GM19372 (cell line): ENCODE measurements at regions not wholly inside any gene's neighbourhood (a gene's known extent, or its start where the extent isn't known, plus 50 kb on each side); places are given as distances from the start of the nearest gene placed in this dataset.
"Not testable (repeated sequence)": the region's sequence is repeated elsewhere in the genome, so short reads cannot be mapped to it uniquely, and the experiment has no call there.

Source experiments
- ATAC-seq: cut with Tn5 transposase; IDR thresholded peaks from one replicate; pipeline ENCODE4 v1.9.1; 2021; ENCODE audit warnings: mild to moderate bottlenecking, low read depth, moderate library complexity; ENCODE audit not compliant: unreplicated experiment

DNA sequence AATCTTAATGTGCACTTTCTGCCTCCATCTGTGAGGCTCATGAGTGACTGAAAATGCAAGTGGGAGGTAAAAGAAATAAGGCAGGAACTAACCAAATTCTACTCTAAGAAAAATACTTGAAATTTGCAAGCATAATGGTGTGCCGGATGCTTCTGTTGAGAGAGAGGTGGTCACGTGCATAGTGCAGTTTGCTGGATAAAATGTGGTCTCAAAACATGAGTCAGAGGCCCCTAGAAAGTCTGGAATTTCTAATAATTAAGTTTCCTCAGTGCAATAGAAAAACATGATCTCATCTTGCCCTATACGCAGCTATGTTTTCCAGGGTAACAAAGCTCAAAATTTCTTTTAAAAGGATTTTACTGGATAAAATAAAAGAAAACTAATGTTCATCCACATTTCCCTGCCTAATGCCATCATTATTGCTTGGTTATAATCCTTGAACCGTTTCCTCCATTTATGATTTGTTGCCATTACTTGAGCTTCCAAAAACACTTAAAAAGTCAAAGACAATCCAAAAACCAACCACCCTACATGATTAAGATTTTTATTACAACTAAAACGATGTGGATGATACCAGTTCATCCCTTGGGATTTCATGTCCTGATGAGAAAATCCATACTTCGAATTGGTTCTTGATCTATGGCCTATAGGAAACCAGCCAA, 351.7 kb upstream of the ARID1B start:
- ATAC-seq: no peak

DNA sequence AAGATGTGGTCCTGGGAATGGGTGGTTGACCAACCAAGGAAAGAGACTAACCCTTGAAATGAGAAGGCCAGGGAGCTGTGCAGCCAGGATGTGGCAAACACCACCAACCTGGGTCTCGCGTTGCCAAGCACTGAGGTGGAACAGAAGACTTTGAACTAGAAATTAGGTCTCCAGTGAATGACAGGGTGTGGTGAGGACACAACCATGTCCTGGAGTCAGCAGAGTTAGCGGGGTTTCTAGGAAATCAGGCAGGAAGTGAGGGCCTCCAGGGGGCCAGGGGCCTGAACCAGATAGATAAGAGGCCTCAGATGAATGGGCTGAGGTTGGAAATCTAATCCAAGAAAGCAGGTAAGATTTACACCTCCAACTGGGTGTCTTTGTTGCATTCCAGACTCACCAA, 353.3 kb upstream of the ARID1B start:
- ATAC-seq: no peak

DNA sequence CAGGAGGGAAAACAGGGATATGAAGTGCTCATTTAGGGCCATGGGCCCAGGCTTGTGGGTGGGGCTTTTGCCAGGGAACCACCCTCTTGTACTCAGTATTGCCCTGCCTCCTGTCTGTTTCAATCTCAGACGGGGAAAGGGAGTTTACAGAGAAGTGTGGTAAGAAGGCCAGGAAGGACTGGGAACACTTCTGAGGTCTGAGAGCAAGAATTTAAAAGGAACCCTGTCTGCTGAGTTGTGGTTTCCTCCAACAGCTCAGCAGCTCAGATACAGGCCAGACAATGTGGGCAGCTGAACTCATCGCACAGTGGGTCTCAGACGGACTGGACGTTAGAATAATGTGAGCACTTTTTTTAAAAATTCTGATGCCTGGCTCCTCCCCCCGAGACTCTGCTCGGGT, 354.1 kb upstream of the ARID1B start:
- ATAC-seq: no peak

DNA sequence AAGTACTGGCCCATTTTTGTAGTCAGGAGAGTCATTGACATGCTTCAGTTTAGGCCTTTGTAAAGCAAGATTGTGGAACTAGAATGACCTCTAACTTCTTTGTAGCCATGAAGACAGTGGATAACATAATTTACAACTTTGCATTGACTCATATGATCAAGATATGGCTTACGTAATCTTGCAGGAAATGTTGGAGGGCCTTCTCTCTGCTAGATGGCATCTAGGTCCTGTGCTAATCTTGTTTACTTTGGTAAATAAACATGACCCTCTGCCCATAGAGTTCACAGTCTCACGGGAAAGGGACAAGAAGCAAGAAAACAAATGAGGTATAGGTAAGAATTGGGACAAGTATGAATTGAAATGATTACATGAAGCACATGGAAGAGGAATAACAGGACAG, 355.2 kb upstream of the ARID1B start:
- no peak for ATAC-seq

DNA sequence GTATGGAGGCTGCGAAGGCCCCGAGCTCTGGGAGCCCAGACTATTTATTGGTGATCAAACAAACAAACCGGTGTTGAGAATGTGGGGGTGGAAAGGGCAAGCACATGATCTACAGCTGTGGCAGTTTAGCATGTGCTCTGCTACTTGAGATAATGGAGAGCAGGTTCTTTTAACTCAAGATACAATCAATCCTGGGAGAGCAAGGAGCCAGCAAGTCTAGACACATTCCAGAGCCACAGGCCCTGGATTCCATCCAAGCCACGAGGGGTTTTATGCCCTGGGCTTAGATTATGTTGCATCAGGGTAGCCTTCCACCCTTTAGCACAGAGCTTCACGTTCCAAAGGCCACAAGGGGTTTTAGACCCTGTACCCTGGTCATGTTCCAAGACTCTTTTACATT, 355.9 kb upstream of the ARID1B start:
- not testable (repeated sequence) for ATAC-seq

DNA sequence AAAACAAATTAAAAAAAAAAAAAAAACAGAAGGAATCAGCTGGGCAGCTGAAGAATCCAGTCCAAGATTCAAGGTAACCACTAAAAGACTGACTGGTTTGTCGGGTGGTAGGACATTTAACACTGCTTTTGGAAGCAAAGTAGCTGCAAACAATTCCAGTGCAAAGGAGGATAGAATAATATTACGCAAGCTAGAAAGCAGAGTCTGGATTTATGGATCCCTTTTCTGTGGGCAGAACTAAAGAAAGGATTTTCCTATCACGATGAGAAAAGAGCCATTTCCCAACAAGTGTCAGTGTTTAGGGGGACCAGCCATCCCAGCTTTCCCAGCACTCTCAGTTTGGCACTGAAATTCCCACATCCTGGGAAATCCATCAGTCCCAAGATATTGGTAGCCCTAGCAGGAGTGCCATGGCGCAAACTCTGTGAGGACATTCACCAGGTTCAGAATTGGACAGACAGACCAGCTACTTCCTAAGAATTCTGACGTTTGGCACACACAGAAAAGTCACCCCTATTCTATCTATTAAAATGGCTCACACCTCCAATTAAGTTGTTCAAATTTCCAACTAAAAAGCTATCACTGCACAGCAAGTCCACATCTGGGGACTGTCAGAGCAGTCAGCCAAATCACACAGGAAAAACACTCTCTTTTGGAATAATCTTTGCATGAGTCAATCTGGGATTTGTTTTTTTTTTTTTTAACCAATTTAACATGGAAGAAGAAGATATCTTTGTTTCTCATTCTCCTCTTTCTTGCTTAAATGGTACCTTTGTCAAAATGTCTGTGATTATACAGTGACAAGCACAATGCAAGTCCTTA, 356.8 kb upstream of the ARID1B start:
- ATAC-seq: no peak

DNA sequence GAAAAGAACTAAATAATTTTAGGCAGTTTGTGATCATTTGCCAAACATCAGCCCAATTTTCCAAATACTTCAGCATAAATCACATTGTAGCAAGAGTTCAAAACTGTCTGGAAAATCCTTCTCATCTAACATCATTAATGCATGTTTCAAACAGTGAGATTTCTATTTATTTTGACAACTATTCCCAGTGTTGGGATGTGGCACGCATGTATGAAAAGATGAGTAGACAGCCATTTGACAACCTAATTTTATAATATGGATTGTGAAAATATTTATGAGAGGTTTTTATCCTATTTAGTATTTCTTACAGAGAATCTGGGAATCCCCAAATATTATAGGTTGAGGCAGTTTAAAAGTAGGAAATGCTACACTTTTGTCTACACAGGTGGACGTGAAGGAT, 357.6 kb upstream of the ARID1B start:
- ATAC-seq: no peak

DNA sequence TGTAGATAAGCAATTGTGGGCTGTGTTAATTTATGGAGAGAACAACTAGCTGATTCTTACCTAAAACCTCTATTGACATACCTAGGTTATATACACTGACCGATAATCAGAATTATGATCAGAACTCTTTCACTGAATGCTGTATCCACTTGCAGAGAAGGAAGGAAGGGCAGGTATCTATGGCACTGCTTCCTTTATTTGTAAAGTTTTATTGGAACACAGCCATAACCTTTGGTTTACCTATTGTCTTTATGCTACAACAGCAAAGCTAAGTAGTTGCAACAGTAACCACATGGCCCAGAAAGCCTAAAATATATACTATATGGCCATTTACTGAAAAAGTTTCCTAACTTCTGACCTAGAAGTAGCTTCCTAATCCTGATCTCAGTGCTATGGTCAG, 358.9 kb upstream of the ARID1B start:
- no peak for ATAC-seq

DNA sequence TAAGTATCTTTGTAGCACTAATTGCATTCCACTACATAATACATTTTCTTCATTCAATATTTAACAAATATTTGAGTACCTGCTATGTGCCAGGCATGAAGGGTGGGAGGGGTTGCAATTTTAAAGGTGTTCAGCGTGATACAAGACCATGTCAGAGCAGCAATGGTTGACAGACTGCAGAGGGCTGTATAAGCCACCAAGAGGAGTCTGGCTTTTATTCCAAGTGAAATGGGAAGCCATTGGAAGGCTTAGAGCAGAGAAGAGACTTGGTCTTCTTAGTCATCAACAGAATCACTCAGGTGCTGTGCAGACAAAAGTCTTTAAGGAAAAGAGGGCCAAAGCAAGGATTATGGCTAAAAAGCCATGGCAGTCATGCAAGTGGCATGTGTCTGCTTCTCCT, 360.8 kb upstream of the ARID1B start:
- no peak for ATAC-seq

DNA sequence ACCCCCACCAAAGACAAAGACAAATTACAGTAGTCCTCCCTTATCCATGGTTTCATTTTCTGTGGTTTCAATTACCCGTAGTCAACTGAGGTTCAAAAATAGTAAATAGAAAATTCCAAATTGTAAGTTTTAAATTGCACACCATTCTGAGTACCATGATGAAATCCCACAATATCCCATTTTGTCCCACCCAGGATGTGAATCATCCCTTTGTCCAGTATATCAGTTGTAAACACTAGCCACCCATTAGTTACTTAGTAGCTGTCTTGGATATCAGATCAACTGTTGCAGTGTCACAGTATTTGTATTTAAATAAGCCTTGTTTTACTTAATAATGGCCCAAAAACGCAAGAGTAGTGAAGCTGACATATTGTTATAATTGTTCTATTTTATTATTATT, 364.0 kb upstream of the ARID1B start:
- ATAC-seq: no peak

DNA sequence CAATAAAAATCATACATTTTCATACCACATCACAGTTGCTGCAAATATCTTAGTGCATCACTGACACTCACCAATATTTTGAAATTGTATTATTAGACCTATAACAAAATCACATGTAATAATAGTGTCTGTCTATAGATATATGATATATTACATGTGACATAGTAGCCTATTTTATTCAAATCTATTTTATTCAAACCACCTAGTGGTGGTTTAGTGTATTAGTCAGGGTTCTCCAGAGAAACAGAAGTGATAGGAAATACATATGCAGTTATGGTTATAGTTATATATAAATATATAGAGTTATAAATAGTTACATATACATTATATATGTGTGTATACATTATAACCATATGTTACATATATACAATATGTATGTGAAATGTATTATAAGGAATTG, 366.5 kb upstream of the ARID1B start:
- ATAC-seq: no peak

DNA sequence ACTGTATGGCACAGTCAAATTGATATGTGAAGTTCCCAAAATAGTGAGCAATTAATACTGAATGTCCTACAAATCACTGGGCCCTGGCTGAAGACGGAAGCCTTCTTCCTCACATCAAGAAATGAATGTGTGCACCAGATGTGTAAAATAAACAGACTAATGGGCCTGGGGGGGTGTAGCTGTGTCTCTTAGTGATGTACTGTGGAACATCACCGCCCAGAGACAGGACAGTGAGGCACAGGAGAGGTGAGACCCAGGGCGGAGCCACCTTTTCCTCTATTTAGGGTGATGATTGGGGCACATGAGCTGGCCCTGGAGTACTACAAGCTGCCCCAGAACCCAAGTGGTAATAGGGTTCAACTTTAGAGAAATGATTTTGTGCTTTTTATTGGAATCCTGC, 368.5 kb upstream of the ARID1B start:
- no peak for ATAC-seq

DNA sequence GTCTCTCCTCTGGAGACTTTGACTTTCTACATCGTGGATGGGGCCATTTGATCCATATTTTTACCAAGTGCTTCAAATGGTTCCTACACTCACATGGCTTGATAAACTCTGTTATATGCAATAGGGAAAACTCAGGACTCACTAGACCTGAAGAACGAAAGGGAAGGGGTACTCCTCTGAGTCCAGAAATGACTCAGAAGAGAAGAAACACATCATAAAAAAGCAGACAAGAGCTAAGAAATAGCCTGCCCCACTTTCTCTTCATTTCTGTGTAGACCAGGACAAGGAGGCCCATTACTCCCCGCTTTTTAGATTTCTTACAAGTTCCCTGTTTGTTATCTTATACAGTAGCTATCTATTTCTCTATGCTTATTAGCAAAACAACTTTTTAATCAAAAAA, 369.8 kb upstream of the ARID1B start:
- ATAC-seq: no peak

DNA sequence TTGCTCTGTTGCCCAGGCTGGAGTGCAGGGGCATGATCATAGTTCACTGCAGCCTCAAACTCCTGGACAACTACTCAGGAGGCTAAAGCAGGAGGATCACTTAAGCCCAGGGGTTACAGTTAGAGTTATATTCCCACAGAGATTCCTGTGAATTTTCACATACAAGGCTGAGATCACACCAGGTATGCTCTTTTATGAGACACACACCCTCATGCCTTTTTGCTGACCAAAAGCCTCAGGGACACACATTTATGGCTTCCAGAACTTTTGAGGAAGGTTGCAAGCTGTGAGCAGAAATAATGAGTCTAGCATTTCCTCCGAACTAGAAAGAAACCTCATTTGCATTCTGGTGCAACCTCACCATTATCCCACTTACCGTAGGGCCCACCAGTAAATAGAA, 370.5 kb upstream of the ARID1B start:
- no peak for ATAC-seq

DNA sequence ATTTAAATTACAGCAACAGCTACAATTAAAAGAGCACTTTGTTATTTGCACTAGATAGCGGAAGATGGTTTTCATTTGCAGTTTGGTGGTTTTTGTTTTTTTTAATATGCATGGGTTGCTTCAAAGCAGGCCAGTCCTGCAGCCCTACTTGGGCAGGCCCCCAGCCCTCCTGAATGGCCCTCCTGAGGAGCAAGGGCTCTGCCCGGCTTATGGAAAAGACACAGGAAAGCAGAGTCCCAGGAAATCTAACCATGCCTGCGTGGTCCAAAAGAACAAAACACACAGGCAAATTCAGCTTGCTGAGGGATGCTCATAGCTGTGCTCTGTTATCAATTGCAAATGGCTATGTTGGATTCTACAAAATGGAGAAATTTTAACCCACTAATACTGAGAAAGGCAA, 371.1 kb upstream of the ARID1B start:
- ATAC-seq: no peak

DNA sequence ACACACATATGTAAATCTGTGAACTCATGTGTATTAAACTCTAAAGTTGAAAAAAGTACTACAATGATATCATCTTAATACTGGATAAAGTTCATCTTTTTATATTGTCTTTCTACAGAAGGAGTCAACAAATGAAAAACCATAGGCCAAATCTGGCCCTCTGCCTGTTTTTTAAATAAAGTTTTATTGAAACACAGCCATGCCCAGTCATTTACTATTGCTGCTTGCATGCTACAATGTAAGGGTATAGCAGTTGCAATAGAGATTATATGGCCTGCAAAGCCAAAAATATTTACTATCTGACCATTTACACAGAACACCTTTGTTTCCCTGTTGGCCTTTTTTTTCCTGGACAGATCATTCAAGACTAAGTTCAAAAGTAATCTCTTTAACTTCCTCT, 374.6 kb upstream of the ARID1B start:
- ATAC-seq: no peak

DNA sequence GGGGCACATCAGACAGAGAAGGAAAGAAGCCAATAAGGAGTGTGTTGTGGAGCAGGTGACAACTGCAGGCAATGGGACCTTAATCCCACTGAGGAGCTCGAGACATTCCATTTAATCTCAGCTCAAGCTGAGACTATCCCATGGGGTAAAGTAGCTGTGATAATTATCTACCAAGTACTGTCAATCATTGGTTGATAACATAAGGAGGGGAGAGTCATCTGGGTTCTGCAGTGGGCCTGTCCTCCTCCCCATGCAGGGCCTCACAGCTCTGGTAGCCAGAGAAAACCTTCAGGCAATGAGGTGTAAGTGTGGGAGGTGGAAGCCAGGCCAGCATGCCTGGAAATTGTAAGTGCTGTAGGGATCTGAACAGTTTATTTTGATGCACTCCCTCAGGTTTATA, 375.0 kb upstream of the ARID1B start:
- ATAC-seq: no peak

DNA sequence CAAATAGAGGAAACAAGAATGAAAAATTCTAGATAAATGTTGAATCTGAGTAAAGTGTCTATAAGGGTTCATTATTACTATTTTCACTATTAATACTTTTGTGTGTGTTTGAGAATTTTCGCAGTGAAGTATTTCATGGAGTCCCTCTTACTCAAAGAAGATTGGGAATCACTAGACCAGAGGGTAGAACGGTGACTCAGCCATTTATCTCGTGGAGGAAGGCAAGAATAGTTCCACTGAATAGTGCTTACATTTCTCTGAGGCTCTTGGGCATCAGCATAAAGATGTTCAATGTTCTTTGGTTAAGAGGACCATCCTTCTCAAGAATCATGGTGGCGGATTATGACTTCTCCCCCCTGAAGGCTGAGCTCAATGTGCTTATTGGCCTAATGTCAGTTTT, 376.7 kb upstream of the ARID1B start:
- no peak for ATAC-seq

DNA sequence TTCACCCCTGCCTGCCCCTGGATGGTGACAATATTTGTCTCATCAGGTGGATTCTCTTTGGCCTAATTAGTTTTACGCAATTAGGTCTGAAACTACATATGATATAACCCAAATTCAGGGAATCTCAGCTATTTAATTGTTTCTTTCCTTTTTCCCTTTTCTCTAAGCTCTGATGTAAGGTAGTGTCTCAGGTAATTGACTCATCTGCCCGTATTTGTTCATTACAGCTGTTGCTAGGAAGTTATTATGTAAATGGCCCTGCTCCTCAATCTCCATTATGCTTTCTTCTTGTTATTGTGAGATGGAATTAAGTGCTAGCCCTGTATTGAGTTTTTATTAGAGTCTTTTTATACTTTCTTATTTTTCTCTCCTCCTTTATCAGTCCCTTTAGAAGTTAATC, 378.2 kb upstream of the ARID1B start:
- no peak for ATAC-seq

DNA sequence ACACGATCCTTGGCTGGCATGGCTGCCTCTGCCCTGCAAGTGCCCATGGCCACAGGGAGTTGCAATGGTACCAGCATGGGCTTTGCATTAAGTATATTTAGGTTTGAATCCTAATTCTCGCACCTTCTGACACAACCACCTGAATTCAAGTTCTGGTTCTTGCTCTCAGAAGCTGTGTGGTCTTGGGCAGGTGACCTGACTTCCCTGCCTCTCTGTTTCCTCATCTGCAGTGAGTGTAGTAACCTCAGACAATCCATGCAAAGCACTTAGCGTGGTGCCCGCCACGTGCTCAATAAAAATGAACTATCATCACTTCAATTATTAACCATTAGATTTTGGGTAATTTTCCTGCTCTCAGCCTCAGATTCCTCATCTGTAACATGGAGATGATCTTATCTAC, 378.8 kb upstream of the ARID1B start:
- no peak for ATAC-seq

DNA sequence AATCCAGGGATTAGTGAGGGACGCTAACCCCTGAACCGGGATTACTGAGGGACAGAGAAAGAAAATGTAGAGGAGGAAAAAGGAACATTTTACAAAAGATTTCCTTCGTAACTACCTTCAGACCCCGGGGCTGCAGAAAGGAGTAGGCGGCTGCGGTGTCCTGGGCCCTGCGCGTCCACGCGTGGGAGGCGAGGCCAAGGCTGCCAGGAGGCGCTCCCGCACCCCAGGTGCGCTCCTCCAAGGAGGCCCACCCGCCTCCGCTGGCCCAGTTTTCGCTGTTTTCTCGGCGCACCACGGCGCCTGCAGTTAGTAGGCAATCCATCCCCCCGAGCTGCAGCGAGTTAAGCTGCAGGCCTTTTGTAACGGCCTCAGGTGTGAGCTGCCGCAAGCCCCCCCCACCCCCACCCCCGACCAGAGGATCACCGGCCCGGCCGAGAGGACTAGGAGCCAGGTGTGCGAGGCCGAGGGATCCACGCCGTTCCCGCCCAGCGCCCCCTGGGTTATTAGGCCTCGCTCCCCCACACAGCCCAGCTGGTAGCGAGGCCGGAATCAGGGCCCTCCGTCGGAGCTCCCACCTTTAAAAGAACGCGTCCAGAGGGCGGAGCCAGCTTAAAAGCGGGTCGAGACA, 380.3 kb upstream of the ARID1B start:
- ATAC-seq: no peak
